ENCODE measurements at regions not wholly inside any gene's neighbourhood (a gene's known extent, or its start where the extent isn't known, plus 50 kb on each side); places are given as distances from the start of the nearest gene placed in this dataset.
"Not testable (repeated sequence)": the region's sequence is repeated elsewhere in the genome, so short reads cannot be mapped to it uniquely, and the experiment has no call there.

DNA sequence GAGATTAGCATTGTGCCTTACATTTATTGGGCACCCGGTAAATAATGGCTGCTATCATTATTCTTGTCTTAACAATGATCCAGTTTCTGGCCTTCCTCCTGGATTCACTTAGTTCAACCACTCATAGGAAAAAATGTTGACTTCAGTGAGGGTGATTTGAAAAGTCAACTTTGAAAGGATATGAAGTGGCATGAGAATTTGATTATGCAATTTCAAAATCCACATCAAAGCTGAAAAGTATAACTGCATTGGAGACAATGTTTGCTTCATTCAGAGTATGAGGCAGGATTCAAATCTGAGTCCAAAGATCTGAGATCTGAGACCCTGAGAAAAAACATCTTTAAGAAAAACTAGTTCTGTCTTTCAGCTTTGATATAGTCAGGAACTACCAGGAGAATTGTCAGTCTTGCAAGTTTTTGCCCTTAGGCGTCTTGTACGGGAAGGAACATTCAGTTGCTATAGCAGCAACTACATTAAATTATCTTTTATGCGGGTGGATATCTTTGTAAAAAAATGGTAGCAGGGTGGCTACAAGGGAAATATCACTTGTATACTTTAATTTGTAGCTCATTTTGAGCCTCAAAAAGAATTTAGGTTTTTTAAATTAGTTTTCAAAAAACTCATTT, 587.5 kb upstream of the LCORL start:
- no peak overlapping the region for H3K4me3 Mint-ChIP-seq
- no peaks in the 10 kb centered on the region for H3K4me1 Mint-ChIP-seq
- no peak overlapping the region for H3K27ac Mint-ChIP-seq
- peaks cover 0 to 5% of the 10 kb centered on the region in 2 donors for H3K27me3 Mint-ChIP-seq
- ATAC-seq (replicated peaks): no peak
- no peaks in the 10 kb centered on the region for H3K36me3 Mint-ChIP-seq
- H3K9me3 Mint-ChIP-seq: peaks cover 5 to 7% of the 10 kb centered on the region in 2 donors
- DNase-seq: no peak

DNA sequence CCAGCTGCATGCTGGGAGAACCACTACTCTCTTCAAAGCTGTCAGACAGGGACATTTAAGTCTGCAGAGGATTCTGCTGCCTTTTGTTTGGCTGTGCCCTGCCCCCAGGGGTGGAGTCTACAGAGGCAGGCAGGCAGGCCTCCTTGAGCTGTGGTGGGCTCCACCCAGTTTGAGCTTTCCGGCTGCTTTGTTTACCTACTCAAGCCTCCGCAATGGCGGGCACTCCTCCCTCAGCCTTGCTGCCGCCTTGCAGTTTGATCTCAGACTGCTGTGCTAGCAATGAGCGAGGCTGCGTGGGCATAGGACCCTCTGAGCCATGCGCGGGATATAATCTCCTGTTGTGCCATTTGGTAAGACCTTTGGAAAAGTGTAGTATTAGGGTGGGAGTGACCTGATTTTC, 581.1 kb upstream of the LCORL start:
- H3K4me3 Mint-ChIP-seq; H3K27ac Mint-ChIP-seq; H3K36me3 Mint-ChIP-seq; H3K4me1 Mint-ChIP-seq; ATAC-seq (replicated peaks); H3K9me3 Mint-ChIP-seq; DNase-seq: not testable (repeated sequence)
- H3K27me3 Mint-ChIP-seq: peaks cover 0 to 13% of the 10 kb centered on the region in 2 donors

DNA sequence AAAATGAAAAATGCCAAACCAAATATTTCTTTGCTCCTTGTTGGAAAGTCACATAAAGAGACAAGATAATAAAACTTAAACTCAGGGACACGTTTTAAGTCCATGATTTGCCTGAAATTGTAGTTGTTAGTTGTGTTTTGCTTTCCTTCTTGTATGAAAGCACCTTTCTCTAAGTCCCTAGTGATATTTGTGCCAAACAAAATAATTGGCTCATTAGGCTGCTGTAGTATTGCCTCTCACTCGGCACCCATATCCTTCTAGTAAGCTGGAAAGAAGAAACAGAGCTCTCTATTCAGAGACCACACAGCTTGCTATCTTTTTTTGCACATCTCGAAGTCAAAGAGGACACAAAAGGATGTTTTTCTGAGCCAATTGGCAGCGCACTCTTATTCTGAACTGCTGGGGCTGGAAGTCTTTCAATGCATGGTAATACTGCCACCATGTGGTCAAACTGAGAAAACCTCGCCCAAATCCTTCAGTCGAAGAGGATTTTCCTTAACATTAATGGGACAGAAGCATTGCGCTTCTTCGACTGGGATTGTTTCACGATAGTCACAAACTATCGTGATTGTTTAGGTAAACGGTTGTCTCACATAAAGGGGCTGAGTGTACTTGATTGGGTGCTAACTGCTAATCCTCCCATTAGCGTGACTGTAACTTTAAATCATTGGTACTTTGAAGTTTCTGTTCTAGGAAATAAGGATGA, 571.9 kb upstream of the LCORL start:
- Mint-ChIP-seq H3K36me3 (no peaks in the 10 kb centered on the region), H3K27me3 (peaks cover 11 to 19% of the 10 kb centered on the region in 2 donors), H3K9me3 (no peaks in the 10 kb centered on the region), H3K27ac (no peak overlapping the region), H3K4me1 (peaks cover 5 to 6% of the 10 kb centered on the region in 2 donors), H3K4me3 (no peak overlapping the region)
- ATAC-seq (replicated peaks): peak; percentile 62 to 67
- peak; percentile 6 for DNase-seq

DNA sequence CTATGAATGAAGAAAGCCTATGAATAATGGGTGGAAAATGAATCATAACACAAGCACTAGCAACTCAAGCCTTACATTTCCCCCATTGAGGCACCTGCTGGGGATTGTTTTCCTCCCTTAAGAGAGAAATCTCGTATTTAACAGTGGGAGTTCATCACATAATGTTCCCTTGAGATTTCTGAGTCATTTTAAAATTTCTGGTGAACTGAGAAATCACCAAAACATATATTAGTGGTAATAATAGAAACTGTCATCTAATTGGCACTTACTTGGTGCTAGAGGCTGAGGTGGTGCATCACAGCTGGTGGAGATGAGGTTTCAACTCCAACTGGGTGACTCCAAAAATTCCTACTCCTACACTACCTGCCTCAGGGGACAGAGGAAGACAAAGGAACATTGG, 561.3 kb upstream of the LCORL start:
- Mint-ChIP-seq H3K36me3 (no peaks in the 10 kb centered on the region), H3K27ac (no peak overlapping the region), H3K9me3 (peaks cover 1 to 5% of the 10 kb centered on the region in 2 donors), H3K27me3 (peaks cover 6 to 35% of the 10 kb centered on the region in 2 donors), H3K4me1 (peaks cover 0 to 5% of the 10 kb centered on the region in 2 donors), H3K4me3 (no peak overlapping the region)
- peak; percentile 87 to 95 for ATAC-seq (replicated peaks)
- DNase-seq: peak; percentile 31

DNA sequence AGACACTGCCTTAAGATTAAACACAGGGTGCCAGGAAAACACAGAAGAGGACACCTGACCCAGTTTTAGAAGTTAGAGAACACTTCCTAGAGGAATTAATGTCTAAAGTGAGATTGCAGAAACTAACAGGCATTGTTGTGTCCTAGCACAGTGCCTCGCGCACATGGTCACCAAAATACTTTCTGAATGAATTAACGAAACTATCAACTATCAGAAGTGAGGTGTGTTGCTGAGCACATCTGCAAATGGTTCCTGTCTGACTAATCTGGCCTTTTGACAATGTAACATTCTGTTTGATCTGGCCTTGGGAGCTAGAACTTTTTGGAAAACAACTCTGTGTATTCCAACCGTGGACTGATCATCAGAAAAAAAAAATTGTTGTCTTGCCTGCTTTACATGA, 556.8 kb upstream of the LCORL start:
- peaks cover 0 to 1% of the 10 kb centered on the region in 2 donors for H3K9me3 Mint-ChIP-seq
- no peak overlapping the region for H3K27ac Mint-ChIP-seq
- DNase-seq (no peak), ATAC-seq (replicated peaks) (no peak)
- no peak overlapping the region for H3K4me3 Mint-ChIP-seq
- H3K4me1 Mint-ChIP-seq: peaks cover 0 to 2% of the 10 kb centered on the region in 2 donors
- H3K27me3 Mint-ChIP-seq: peaks cover 6 to 17% of the 10 kb centered on the region in 2 donors
- no peaks in the 10 kb centered on the region for H3K36me3 Mint-ChIP-seq

DNA sequence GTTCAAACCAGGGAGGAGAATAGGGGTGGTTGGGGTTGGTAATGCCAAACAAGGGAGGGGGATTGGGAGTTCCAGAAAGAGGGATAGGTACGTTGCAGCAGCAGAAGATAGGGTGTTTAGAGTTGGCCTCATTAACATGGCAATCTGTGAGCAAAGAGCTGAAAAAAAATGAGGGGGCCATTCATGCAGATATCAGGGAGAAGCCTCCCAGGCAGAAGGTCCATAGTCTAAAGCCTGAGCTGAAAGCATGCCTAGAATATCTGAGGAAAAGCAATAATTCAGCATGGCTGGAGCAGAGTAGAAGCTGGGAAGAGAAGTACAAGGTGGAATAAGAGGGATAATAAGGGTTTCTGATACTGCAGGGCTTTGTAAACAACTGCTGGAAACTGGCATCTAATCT, 550.9 kb upstream of the LCORL start:
- no peak for ATAC-seq (replicated peaks)
- Mint-ChIP-seq H3K4me1 (no peaks in the 10 kb centered on the region), H3K4me3 (no peak overlapping the region), H3K27ac (no peak overlapping the region), H3K27me3 (peaks cover 0 to 7% of the 10 kb centered on the region in 2 donors), H3K9me3 (no peaks in the 10 kb centered on the region), H3K36me3 (no peaks in the 10 kb centered on the region)
- DNase-seq: no peak

DNA sequence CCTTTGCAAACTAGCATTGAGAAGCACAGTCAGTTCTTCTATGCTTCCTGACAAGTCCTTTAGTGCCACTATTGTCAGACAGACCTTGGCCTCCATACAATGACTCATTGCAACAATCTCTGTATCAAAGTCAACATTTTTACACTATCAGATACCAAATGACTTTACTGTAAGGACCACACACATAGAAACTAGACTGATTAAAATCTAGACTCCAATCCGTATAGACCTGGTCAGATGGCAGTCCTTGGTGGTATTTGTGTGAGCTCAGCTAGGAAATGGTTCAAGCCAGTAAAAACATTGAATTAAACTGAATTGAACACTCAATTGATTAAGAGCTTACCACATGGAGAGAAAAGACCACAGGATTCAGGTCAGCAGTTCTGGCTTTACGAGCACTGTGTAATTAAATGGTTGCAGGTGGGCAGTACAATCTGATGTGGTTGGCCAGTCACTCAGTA, 549.8 kb upstream of the LCORL start:
- DNase-seq: no peak
- Mint-ChIP-seq H3K9me3 (peaks cover 3 to 4% of the 10 kb centered on the region in 2 donors), H3K4me1 (no peaks in the 10 kb centered on the region), H3K4me3 (no peak overlapping the region), H3K27me3 (peaks cover 0 to 5% of the 10 kb centered on the region in 2 donors), H3K36me3 (no peaks in the 10 kb centered on the region), H3K27ac (no peak overlapping the region)
- ATAC-seq (replicated peaks): no peak

DNA sequence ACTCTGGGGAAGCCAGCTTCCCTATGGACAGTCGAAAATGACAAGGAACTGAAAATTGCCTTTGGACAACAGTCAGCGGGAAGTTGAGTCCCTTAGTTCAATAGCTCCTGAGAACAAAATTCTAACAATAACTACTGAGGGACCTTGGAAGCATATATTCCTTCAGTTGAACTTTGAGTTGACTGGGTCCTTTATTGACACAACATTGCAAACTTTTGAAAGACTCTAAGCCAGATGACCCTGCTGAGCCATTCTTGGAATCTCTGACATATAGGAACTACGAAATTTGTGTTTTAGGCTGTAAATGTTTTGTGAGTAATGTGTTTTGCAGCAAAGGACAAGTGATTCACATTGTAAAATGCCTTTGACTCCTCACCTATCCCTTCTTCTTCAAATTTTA, 548.8 kb upstream of the LCORL start:
- Mint-ChIP-seq H3K4me1 (no peaks in the 10 kb centered on the region), H3K27me3 (peaks cover 0 to 5% of the 10 kb centered on the region in 2 donors), H3K4me3 (no peak overlapping the region), H3K27ac (no peak overlapping the region), H3K36me3 (no peaks in the 10 kb centered on the region), H3K9me3 (peaks cover 3 to 4% of the 10 kb centered on the region in 2 donors)
- no peak for ATAC-seq (replicated peaks)
- no peak for DNase-seq

DNA sequence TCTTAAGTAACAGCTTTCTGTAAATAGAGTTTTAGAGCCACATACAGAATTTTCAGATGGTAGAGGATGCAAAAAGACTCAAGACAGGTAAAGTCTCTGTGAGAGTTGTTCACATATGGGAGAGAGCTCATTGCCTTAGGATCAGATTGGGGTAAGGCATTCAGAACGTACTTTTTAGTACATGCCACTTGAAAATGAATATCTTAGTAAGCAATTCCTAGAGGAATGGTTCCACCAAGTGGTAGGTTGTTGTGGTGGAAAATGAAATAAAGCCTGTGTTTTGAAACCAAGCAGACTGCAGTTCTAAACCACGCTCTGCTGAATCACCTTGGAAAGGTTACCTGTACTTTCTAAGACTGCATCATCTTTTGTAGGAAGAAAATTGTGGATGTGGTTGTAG, 547.0 kb upstream of the LCORL start:
- Mint-ChIP-seq H3K4me1 (no peaks in the 10 kb centered on the region), H3K36me3 (no peaks in the 10 kb centered on the region), H3K27ac (no peak overlapping the region), H3K4me3 (no peak overlapping the region), H3K9me3 (peaks cover 6 to 13% of the 10 kb centered on the region in 2 donors), H3K27me3 (peaks cover 0 to 5% of the 10 kb centered on the region in 2 donors)
- ATAC-seq (replicated peaks) (no peak), DNase-seq (no peak)

DNA sequence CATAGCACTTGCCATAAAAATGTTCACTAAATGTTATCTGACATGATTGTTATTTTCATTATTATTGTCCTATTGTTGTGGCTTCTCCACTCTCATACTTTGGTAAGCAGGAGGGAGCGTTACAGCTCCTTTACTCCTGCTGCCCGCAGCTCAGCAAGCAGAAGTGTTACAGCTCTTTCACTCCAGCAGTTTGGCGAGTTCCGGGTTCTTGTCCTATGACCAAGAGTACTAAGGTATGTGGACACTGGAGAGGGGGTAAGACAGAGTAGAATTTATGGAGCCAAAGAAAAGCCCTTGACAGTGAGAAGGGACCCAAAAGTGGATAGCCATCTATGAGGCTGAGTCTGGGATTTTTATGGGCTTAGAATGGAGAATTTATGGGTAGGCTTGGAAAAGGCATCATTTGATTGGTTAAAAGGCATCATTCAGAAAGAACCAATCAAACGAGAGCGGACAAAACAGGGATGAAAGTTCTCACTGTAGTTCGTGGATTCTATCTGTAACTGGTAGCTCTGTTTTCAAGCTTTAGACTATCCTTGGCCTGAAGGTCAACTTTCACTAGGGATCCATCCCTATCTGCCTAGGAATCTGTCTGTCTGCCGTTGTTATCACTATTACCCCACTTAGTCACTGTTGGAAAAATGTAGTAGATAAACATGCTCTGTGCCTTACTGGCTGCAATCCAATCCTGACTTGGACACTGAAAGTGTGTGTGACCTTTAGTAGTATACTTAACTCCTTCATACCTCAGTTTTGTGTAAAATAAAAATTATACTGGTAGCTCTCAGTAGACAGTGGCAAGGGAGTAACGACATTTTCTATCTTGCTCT, 545.6 kb upstream of the LCORL start:
- H3K4me3 Mint-ChIP-seq: no peak overlapping the region
- H3K27ac Mint-ChIP-seq: no peak overlapping the region
- H3K4me1 Mint-ChIP-seq: no peaks in the 10 kb centered on the region
- no peaks in the 10 kb centered on the region for H3K27me3 Mint-ChIP-seq
- ATAC-seq (replicated peaks) (no peak), DNase-seq (no peak)
- peaks cover 6 to 13% of the 10 kb centered on the region in 2 donors for H3K9me3 Mint-ChIP-seq
- H3K36me3 Mint-ChIP-seq: no peaks in the 10 kb centered on the region

DNA sequence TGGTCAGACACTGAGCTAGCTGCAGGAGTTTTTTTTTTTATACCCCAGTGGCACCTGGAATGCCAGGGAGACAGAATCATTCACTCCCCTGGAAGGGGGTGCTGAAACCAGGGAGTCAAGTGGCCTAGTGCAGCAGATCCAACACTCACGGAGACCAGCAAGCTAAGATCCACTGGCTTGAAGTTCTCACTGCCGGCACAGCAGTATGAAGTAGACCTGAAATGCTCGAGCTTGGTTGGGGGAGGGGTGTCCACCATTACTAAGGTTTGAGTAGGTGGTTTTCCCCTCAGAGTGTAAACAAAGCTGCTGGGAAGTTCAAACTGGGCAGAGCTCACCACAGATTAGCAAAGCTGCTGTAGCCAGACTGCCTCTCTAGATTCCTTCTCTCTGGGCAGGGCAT, 537.9 kb upstream of the LCORL start:
- no peaks in the 10 kb centered on the region for H3K36me3 Mint-ChIP-seq
- H3K9me3 Mint-ChIP-seq: peaks cover 0 to 11% of the 10 kb centered on the region in 2 donors
- H3K4me3 Mint-ChIP-seq: no peak overlapping the region
- peaks cover 0 to 9% of the 10 kb centered on the region in 2 donors for H3K27me3 Mint-ChIP-seq
- DNase-seq (no peak), ATAC-seq (replicated peaks) (no peak)
- H3K27ac Mint-ChIP-seq: no peak overlapping the region
- no peaks in the 10 kb centered on the region for H3K4me1 Mint-ChIP-seq

DNA sequence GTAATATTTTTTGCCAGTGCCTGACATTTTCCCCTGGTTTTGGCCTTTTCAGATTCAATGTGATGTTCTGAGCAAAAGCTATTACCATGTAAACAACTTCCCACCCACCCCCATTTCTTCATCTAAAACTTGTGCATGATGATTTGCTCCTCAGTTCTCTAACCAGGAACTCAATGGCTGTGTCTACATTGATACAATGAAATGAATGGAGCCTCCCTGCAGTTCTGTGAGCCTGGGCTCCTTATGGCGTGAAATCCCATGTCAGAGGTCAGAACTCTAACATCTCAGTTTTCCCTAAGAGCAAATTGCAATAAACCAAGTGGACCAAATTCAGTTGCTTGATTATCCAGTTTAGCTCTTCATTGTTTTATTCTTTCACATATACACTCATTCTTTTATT, 534.8 kb upstream of the LCORL start:
- Mint-ChIP-seq H3K27ac (no peak overlapping the region), H3K9me3 (peaks cover 1 to 9% of the 10 kb centered on the region in 2 donors), H3K36me3 (no peaks in the 10 kb centered on the region), H3K4me3 (no peak overlapping the region), H3K4me1 (no peaks in the 10 kb centered on the region), H3K27me3 (peaks cover 0 to 9% of the 10 kb centered on the region in 2 donors)
- DNase-seq: no peak
- no peak for ATAC-seq (replicated peaks)

DNA sequence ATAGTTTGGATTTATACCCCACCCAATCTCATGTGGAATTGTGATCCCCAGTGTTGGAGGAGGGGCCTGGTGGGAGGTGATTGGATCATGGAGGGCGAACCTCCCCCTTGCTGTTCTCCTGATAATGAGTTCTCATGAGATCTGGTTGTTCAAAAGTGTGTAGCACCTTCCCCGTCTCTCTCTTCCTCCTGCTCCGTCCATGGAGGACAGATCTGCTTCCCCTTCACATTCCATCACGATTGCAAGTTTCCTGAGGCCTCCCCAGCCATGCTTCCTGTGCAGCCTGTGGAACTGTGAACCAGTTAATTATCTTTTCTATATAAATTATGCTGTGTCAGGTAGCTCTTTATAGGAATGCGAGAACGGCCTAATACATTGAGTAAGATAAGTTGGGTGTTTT, 518.8 kb upstream of the LCORL start:
- Mint-ChIP-seq H3K27me3 (no peaks in the 10 kb centered on the region), H3K4me3 (no peak overlapping the region), H3K4me1 (no peaks in the 10 kb centered on the region), H3K36me3 (no peaks in the 10 kb centered on the region), H3K9me3 (no peaks in the 10 kb centered on the region), H3K27ac (no peak overlapping the region)
- DNase-seq (no peak), ATAC-seq (replicated peaks) (no peak)

DNA sequence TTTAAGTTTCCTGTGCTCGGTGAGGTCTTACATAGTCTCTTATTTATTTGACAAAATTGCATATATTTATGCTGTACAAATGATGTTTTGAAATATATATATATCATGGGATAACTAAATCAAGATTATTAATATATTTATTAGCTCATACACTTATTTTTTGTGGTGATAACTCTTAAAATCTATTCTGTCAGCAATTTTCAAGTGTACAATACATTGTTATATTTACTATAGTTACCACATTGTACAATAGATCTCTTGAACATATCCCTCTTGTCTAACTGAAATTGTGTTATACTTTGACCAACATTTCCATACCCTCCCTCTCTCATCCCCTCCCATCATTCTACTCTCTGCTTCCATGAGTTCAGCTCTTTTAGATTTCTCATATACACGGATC, 516.6 kb upstream of the LCORL start:
- Mint-ChIP-seq H3K4me3 (no peak overlapping the region), H3K27ac (no peak overlapping the region), H3K9me3 (no peaks in the 10 kb centered on the region), H3K36me3 (no peaks in the 10 kb centered on the region), H3K4me1 (no peaks in the 10 kb centered on the region), H3K27me3 (no peaks in the 10 kb centered on the region)
- DNase-seq: no peak
- ATAC-seq (replicated peaks): no peak

Data from stimulated activated naive B cell treated with anti-CD40 and anti-IgM and Interleukin-4, amounts not matched to agents 10 μg/mL and 1 μg/mL and 100 μg/mL, for 72 hours (primary cell).